OCI-LY1 (cell line): ENCODE measurements at regions not wholly inside any gene's neighbourhood (a gene's known extent, or its start where the extent isn't known, plus 50 kb on each side); places are given as distances from the start of the nearest gene placed in this dataset.

Experiments used
- H2AFZ ChIP-seq: fragments of 200-600 bp; sonication (generic), shearing (Covaris generic); 2 replicates; pipeline ENCODE4 v1.6.0; 2014; ENCODE audit warnings: antibody characterized with exemption, mild to moderate bottlenecking, low read length
- H3F3A ChIP-seq: fragments of 200-600 bp; sonication (generic), shearing (Covaris generic); 2 replicates; pipeline ENCODE4 v1.6.0; 2014; ENCODE audit warnings: mild to moderate bottlenecking, antibody characterized with exemption, low read length, moderate library complexity; ENCODE audit not compliant: insufficient read depth
- H3K27ac ChIP-seq: fragments of 200-600 bp; sonication (generic); 2 replicates; pipeline ENCODE4 v1.5.1; 2014; ENCODE audit warnings: low read length, mixed run types, mild to moderate bottlenecking, low read depth; ENCODE audit not compliant: poor library complexity, severe bottlenecking
- H3K27me3 ChIP-seq: fragments of 200-600 bp; sonication (generic); 2 replicates; pipeline ENCODE4 v1.6.0; 2014; ENCODE audit warnings: antibody characterized with exemption, mild to moderate bottlenecking, low read length, moderate library complexity; ENCODE audit not compliant: insufficient read depth
- H3K36me3 ChIP-seq: fragments of 200-600 bp; sonication (generic); 2 replicates; pipeline ENCODE4 v1.6.1; 2014; ENCODE audit warnings: mild to moderate bottlenecking, antibody characterized with exemption, low read length, moderate library complexity, mixed read lengths; ENCODE audit not compliant: insufficient read depth
- H3K4me1 ChIP-seq: fragments of 200-600 bp; sonication (generic); 2 replicates; pipeline ENCODE4 v1.5.1; 2014; ENCODE audit warnings: mild to moderate bottlenecking, low read length, moderate library complexity; ENCODE audit not compliant: insufficient read depth, severe bottlenecking
- H3K4me2 ChIP-seq: fragments of 200-600 bp; sonication (generic), shearing (Covaris generic); 2 replicates; pipeline ENCODE4 v1.6.1; 2014; ENCODE audit warnings: low read length
- H3K4me3 ChIP-seq: fragments of 200-600 bp; sonication (generic); 2 replicates; pipeline ENCODE4 v1.5.1; 2014; ENCODE audit warnings: low read length, low read depth, mild to moderate bottlenecking, mixed read lengths; ENCODE audit not compliant: poor library complexity, severe bottlenecking
- H3K79me2 ChIP-seq: fragments of 200-600 bp; shearing (Covaris generic); 2 replicates; pipeline ENCODE4 v1.6.1; 2016; ENCODE audit warnings: mixed run types, low read length, mixed read lengths; ENCODE audit not compliant: insufficient read depth
- H3K9ac ChIP-seq: fragments of 200-600 bp; sonication (generic), shearing (Covaris generic); 2 replicates; pipeline ENCODE4 v1.6.1; 2014; ENCODE audit warnings: mild to moderate bottlenecking, low read length, mixed read lengths
- H3K9me2 ChIP-seq: fragments of 200-600 bp; sonication (generic), shearing (Covaris generic); 2 replicates; pipeline ENCODE4 v1.6.1; 2014; ENCODE audit warnings: low read depth, mild to moderate bottlenecking, low read length, mixed read lengths
- H3K9me3 ChIP-seq: fragments of 200-600 bp; shearing (Covaris generic); 2 replicates; pipeline ENCODE4 v1.6.1; 2014; ENCODE audit warnings: low read length, mixed read lengths
- H4K20me1 ChIP-seq: fragments of 200-600 bp; sonication (generic), shearing (Covaris generic); 2 replicates; pipeline ENCODE4 v1.6.0; 2016; ENCODE audit warnings: mild to moderate bottlenecking, low read length; ENCODE audit not compliant: insufficient read depth
- EZH2 ChIP-seq: fragments of 200-600 bp; sonication (generic), shearing (Covaris generic); IDR thresholded peaks from 2 replicates; pipeline ENCODE4 v1.8.0; 2017; ENCODE audit warnings: borderline replicate concordance, mixed run types, mild to moderate bottlenecking, antibody characterized with exemption, low read length, moderate library complexity, mixed read lengths
- TF ChIP-seq, protein P1 (sequence below): fragments of 200-600 bp; sonication (generic), shearing (Covaris generic); IDR thresholded peaks from 2 replicates; pipeline ENCODE4 v1.5.1; 2017; ENCODE audit warnings: mild to moderate bottlenecking, antibody characterized with exemption, low read length, moderate library complexity, mixed read lengths

DNA sequence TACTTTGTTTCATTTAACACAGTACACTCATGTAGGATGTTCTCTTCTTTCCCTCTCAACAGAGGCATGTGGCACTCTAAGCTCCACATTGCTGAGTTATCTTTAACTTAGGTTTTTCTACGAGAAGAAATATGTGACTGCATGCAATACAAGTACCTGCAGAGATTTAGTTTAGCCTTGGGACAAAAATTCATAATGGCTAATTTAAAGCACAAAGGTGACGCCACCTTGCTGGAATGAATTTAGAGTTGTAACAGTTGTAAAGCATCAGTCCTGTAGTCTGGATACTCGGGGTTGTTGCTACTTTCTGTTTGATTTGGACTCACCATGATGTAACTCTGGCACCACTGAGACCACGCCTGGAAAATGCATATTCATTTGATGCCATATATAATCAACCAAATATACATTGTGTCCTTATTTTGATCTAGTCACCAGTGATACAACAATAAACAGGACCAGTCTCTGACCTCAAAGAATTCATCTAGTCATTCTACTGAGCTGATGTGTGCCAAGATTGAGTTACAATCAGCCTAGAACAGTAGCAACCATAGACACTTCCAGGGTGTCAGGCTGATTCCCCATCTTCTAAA is 451.0 kb upstream of the ZFP42 start:
- no peaks in the 10 kb centered on the region for H3K27me3 ChIP-seq
- H3K36me3 ChIP-seq: no peaks in the 10 kb centered on the region
- no peak overlapping the region for H3K27ac ChIP-seq
- H3K4me3 ChIP-seq: no peak overlapping the region
- no peak overlapping the region for H3K9ac ChIP-seq
- no peaks in the 10 kb centered on the region for H3K9me2 ChIP-seq
- H3F3A ChIP-seq: no peaks in the 10 kb centered on the region
- H2AFZ ChIP-seq: peak overlapping the region; percentile 14; the same call in 1 of the 2 replicates
- peak overlapping the region; percentile 29; the same call in 1 of the 2 replicates for H3K4me2 ChIP-seq
- peaks cover 19% of the 10 kb centered on the region for H3K4me1 ChIP-seq
- H3K79me2 ChIP-seq: no peaks in the 10 kb centered on the region
- no peaks in the 10 kb centered on the region for H4K20me1 ChIP-seq
- TF ChIP-seq, protein P1, sequence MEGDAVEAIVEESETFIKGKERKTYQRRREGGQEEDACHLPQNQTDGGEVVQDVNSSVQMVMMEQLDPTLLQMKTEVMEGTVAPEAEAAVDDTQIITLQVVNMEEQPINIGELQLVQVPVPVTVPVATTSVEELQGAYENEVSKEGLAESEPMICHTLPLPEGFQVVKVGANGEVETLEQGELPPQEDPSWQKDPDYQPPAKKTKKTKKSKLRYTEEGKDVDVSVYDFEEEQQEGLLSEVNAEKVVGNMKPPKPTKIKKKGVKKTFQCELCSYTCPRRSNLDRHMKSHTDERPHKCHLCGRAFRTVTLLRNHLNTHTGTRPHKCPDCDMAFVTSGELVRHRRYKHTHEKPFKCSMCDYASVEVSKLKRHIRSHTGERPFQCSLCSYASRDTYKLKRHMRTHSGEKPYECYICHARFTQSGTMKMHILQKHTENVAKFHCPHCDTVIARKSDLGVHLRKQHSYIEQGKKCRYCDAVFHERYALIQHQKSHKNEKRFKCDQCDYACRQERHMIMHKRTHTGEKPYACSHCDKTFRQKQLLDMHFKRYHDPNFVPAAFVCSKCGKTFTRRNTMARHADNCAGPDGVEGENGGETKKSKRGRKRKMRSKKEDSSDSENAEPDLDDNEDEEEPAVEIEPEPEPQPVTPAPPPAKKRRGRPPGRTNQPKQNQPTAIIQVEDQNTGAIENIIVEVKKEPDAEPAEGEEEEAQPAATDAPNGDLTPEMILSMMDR: no peak
- TF ChIP-seq EZH2: no peak
- H3K9me3 ChIP-seq: peaks cover 3% of the 10 kb centered on the region; the same call in 1 of the 2 replicates

DNA sequence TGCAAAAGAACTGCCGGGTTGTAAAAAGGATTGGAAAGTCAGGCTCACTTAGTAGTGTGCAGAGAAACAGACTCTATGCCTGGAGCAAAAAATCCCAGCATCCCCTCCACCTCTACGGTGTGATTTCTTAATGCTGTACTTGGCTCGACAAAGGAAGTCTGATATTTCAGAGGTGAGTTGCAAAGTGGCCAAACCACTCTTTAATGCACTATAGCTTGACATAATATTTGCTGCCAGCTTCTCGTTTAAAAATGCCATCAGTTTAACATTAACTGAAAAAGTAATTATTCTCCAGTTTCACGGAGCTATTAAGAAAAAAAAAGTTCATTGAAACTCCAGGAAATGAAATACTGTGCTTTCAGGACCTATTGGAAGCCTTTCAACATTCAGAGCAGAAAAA is 448.3 kb upstream of the ZFP42 start:
- Histone ChIP-seq H3K9me3 (peaks cover 4% of the 10 kb centered on the region; the same call in 1 of the 2 replicates), H3F3A (no peaks in the 10 kb centered on the region), H3K4me2 (peak overlapping the region; percentile 20; the same call in 1 of the 2 replicates), H3K79me2 (no peaks in the 10 kb centered on the region), H3K27me3 (no peaks in the 10 kb centered on the region), H4K20me1 (no peaks in the 10 kb centered on the region), H3K9me2 (no peaks in the 10 kb centered on the region), H2AFZ (peak overlapping the region; percentile 67), H3K4me1 (peaks cover 16% of the 10 kb centered on the region), H3K27ac (no peak overlapping the region), H3K9ac (no peak overlapping the region), H3K36me3 (no peaks in the 10 kb centered on the region), H3K4me3 (no peak overlapping the region)
- no peak for TF ChIP-seq EZH2
- TF ChIP-seq, protein P1: no peak

DNA sequence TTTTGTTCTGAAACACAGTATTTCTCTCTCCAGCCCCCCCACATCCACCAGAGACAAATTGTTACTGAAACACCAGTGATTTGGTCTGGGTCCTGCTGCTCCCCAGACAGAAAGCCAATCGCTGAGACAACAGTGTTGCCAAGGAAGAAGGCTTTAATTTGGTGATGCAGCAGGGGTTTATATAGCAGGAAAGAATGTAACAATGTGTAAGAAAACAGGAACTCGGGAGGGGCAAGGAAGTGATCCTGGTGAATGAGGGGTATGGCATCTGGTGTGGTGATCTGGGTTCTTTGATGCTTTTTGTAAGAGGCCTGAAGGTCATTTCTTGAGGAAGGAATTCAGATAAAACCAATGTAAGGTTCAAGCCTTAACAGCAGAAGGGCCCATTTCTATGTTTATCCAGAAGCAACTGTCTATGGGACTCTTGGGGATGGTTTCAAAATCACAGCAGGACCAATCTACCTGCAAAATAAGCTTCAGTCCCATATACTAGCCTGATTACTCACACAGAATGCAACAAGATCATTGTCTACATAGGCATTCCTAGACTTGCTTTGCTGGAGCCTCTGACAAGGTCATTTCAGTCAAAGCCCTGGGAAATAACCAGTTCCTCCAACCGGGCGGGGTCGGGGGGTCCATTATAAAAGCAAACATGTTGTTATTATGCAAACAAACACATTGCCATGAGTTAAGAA is 445.2 kb upstream of the ZFP42 start:
- Histone ChIP-seq H3K9ac (no peak overlapping the region), H3K4me1 (peaks cover 16% of the 10 kb centered on the region), H3K27ac (no peak overlapping the region), H3K9me3 (peaks cover 4% of the 10 kb centered on the region; the same call in 1 of the 2 replicates), H3K27me3 (no peaks in the 10 kb centered on the region), H3K36me3 (no peaks in the 10 kb centered on the region), H3K79me2 (no peaks in the 10 kb centered on the region), H2AFZ (no peak overlapping the region), H3K4me3 (no peak overlapping the region), H3F3A (no peaks in the 10 kb centered on the region), H4K20me1 (no peaks in the 10 kb centered on the region), H3K4me2 (no peak overlapping the region), H3K9me2 (no peaks in the 10 kb centered on the region)
- TF ChIP-seq, protein P1: no peak
- TF ChIP-seq EZH2: no peak
